ENCODE measurements at regions not wholly inside any gene's neighbourhood (a gene's known extent, or its start where the extent isn't known, plus 50 kb on each side); places are given as distances from the start of the nearest gene placed in this dataset.
"Not testable (repeated sequence)": the region's sequence is repeated elsewhere in the genome, so short reads cannot be mapped to it uniquely, and the experiment has no call there.

DNA sequence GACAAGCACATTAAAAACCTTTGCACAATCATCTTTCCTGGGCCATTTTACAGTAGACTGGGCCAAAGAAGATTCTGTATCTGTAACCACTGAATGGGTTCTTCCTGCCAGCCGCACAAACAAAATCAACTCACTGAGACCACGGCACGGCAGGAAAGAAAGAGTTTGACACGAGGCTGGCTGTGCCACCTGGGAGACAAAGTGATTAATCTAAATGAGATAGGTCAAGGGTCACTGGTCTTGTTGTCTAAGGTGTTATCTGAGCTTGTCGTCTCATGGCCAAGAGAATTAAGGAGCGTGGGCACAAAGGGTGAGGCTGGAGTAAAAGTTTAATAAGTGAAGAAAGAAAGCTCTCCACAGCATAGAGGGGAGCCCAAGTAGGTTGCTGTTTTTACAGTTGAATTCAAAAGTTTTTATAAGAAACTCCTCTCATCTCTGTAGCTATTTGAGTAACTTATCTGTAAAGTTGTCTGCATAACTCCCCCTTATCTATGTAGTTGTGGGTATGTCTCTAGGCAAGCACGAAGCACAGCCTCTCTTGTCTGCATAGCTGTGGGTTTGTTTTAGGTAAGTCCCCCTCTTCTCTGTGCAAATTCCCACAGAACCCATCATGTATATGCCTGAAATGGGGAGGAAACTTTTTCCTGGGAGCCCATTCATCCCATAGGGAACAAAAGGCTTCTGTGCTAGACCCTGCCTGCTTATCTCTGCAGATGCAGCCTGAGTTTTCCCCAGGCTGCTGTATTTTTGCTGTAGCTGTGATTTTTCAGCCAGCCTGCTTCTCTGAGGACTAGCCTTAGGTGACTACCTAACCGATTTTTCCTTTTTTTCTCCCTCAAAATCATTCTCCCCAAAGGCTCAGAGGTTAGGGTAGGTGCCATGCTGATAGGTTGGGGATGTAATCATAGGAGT, 1314.6 kb upstream of the TMEM132C start:
- DNase-seq, result no peak

- DNase-seq, result no peak
Measured at GRCh38 chr12:126953365-126953889, 1313.5 kb upstream of the TMEM132C start.

- no peak for DNase-seq
Measured at GRCh38 chr12:126960221-126960620, 1306.7 kb upstream of the TMEM132C start.

DNA sequence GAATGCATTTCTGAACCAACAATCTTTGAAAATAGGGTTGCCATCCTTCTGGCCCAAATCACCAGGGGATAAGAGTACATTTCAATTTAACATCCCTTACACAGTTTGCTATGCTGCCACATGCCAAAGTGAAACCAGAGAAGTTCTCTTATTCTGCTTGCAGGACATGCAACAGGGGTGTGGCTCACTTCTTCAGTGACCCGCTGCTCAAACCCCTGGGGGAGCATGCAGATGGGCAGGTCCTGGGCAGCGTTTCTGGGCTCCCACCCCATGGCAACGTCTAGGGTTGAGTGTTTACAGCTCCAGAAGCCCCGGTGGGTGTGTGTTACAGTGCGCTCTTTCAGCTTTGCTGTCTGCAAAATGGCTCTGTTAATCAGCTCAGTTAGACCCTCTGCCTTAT, 1306.3 kb upstream of the TMEM132C start:
- DNase-seq, result no peak

DNA sequence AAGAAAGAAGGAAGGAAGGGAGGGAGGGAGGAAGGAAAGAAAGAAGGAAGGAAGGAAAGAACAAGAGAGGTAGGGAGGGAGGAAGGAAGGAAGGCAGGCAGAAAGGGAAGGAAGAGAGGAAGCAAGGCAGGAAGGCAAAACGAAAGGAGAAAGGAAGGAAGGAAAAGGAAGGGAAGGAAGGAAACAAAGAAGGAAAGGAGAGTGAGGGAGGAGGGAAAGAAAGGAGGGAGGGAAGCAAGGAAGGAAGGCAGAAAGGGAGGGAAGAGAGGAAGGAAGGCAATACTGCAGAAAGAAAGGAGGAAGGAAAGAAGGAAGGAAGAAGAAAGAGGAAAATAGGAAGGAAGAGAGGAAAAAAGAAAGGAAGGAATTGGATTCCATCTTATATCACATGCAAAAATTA, 1303.1 kb upstream of the TMEM132C start:
- no peak for DNase-seq

GRCh38 chr12:126966498-126966897, 1300.5 kb upstream of the TMEM132C start:
- DNase-seq, result no peak

DNA sequence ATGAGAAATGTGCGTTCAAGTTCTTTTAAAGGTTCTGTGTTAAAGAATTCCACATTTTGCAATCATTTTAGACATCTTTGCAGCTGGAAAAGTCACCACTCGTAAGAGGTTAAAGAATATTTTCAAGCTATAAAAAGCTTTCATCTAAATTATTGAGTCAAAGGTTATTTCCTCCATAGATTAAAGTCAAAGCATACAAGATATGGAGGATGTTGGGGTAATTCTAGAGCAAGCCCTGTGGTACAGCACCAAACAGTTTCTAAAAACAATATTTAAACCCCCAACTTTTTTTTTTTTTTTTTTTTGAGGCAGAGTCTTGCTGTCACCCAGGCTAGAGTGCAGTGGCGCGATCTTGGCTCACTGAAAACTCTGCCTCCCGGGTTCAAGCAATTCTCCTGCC, 1299.8 kb upstream of the TMEM132C start:
- DNase-seq, result no peak

- no peak for DNase-seq
Measured at GRCh38 chr12:126974779-126975178, 1292.2 kb upstream of the TMEM132C start.

- DNase-seq, result no peak
Measured at GRCh38 chr12:126976579-126976978, 1290.4 kb upstream of the TMEM132C start.

GRCh38 chr12:126979564-126979963, 1287.4 kb upstream of the TMEM132C start:
- not testable (repeated sequence) for DNase-seq

GRCh38 chr12:126982707-126983106, 1284.3 kb upstream of the TMEM132C start:
- DNase-seq, result no peak

DNA sequence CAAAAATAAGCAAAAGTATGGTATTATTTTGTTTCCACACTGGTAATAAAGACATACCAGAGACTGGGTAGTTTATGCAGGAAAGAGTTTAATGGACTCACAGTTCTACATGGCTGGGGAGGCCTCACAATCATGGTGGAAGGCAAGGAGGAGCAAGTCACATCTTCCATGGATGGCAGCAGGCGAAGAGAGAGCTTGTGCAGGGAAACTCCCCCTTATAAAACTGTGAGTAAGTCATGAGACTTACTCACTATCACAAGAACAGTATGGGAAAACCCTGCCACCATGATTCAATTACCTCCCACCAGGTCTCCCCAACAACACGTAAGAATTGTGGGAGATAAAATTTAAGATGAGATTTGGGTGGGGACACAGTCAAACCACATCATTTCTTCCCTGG, 1283.2 kb upstream of the TMEM132C start:
- not testable (repeated sequence) for DNase-seq

DNA sequence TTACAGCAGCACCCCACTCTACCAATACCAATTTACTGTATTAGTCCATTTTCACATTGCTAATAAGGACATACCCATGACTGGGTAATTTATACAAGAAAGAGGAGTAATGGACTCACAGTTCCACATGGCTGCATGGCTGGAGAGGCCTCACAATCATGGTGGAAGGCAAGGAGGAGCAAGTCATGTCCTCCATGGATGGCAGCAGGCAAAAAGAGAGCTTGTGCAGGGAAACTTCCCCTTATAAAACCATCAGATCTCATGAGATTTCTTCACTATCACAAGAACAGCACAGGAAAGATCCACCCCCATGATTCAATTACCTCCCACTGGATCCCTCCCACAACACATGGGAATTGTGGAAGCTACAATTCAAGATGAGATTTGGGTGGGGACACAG, 1281.3 kb upstream of the TMEM132C start:
- not testable (repeated sequence) for DNase-seq

DNA sequence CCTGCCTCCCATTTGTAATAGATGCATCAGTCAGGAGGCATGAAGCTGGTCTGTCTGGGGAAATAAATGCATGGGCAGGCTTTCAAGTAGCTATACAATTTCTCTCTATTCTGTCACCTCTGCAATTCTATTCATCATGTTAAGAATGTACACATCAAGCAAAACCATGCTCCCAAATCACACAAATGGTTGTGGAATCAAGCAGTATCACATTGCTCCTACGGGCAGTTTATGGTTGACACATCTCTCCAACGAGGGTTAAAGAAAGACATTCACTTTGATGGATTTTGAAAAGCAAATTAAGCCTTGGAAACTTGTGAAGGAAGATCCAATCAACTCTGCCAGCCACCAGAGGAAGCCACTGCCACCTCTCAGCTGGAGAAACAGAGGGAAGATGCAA, 1277.4 kb upstream of the TMEM132C start:
- DNase-seq, result no peak

DNA sequence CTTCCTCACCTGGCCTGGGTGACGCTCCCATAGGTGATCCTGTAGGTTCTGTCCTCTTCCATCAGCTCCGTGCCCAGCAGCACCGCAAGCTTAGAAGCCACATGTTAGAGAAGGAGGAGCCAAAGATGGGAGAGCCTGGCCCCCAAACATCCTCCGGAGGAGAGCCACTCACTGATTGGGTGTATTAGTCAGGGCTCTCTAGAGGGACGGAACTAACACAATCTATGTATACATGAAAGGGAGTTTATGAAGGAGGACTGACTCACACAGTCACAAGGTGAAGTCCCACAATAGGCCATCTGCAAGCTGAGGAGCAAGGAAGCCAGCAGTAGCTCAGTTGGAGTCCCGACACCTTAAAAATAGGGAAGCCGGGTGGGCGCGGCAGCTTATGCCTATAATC, 1273.1 kb upstream of the TMEM132C start:
- no peak for DNase-seq

DNA sequence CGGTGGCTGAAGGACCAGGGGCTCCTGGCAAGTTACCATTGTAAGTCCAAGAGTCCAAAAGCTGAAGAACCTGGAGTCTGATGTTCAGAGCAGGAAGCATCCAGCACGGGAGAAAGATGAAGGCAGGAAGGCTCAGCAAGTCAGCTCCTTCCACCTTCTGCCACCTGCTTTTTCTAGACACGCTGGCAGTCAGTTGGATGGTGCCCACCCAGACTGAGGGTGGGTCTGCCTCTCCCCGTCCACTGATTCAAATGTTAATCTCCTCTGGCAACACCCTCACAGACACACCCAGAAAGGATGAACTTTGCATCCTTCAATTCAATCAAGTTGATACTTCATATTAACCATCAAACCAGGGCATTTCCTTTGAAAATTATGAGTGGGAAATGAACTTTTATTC, 1272.4 kb upstream of the TMEM132C start:
- no peak for DNase-seq

DNA sequence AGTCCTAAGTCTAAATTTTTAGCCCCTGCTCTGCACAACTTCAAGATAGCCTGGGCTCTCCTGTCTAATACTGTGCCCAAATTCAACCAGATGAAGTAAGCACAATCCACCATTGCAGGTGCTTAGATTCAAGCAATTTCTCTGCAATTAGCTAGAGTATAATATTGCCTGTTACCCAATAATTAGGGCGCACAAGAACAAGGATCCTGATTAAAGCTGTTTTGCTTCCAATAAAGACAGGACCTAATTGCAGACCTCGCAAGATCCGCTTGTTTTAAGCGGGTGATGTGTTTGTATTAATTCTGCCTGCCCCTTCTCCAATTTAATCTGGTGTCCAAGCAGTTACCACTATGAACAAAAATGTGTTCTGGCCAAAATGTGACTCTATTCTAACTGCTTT, 1268.9 kb upstream of the TMEM132C start:
- DNase-seq, result no peak

DNA sequence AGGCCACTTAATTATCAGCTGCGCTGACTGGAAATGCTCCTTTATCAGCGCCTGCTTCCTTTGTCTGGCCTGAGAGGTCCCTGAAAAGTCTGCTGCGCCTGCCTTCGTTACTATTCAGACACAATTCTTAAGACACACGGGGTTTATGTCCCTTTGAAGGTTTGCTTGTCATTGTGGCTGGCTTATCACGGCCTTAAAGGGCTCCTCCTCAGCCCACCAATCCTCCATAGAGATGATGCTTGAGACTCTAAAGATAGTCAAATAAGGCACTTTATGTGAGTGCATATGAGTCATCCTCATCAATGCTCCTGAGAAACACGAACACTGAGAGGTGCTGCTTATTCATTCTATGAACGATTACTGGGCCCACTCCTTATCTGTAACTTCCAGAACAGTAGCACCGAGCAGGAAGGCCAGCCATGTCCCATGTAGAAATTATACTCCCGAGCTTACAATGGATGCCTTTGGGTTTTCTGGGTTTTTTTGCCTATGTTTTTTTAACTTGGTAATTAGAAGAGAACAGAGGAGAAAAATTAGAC, 1268.2 kb upstream of the TMEM132C start:
- no peak for DNase-seq

DNA sequence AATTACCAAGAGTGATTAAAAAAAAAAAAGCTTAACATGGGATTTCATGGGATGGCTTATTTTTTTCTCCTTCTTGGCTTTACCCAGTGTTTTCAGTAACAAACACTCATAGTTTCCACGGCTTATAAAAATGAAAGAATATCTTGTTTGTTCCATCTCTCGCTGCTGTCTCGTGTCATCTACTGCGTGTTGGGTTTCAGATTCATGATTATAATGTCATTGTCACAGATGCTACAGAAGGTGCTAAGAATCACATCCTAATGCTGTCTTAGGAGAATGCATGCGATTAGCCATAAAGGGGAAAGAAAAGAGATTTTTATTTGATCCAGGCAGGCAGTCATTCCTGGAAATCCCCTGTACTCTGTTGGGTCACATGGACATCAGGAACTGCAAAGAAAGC, 1267.6 kb upstream of the TMEM132C start:
- no peak for DNase-seq

- no peak for DNase-seq
Measured at GRCh38 chr12:127005406-127005805, 1261.6 kb upstream of the TMEM132C start.

DNA sequence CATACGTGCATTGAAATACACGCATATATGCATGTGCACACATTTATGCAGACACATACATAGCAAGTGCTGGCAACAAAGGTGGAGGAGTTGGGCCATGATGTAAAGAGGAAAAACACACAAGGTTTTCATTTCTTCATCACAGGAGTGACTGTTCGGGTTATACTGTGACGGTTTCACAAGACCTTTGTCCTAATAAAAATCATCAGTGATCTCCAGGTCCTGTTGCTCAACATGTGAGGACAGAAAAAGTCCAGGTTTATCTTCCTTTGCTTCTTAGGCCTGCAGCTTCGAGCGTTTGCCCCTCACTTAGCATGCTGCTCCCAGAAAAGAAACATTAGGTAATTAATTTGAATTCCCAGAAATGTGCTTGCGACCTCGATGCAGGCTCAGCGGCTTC, 1260.0 kb upstream of the TMEM132C start:
- DNase-seq, result no peak

- no peak for DNase-seq
Measured at GRCh38 chr12:127008755-127009403, 1258.1 kb upstream of the TMEM132C start.

DNA sequence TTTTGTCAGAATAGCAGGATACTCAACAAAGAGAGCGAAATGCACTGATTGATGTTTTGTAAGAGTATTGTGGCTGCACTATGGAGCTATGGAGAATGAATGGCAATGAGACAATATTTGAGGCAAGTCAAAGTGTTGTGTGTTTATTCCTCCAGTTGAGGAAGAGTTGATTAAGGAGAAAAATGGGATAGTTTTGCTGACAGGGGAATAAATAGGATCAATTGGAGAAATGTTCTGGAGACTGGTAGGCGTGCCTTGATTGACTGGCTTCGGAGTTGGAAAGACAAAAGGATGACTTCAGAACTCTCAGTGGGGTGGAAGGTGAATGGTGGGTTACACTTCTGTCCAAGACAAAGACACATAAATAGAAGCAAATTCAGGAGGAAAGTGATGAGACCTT, 1254.9 kb upstream of the TMEM132C start:
- DNase-seq, result no peak

DNA sequence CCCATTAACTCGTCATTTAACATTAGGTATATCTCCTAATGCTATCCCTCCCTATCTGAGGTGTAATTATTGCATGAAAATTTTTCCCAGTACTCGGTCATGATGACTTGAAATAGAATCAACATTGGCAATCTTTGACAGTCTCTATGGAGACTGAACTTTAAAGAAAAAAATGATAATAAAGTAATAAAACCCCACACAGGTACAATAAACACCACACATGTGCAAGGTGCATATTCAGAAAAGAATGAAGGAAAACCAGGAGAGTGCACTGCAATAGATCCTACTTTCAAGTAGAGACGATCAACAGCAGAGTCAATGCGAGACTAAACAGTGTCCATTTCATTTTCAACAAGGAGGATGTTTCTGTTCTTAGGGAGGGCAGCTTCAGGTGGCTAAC, 1253.8 kb upstream of the TMEM132C start:
- no peak for DNase-seq
